Uterus (tissue), 3 donors: ENCODE measurements at regions not wholly inside any gene's neighbourhood (a gene's known extent, or its start where the extent isn't known, plus 50 kb on each side); places are given as distances from the start of the nearest gene placed in this dataset.
"Not testable (repeated sequence)": the region's sequence is repeated elsewhere in the genome, so short reads cannot be mapped to it uniquely, and the experiment has no call there.

ENCODE experiments used
- DNase-seq, 2 donors: peaks; one replicate each; pipeline ENCODE4 v3.0.0-alpha.2; 2019 to 2020
- H3K27ac ChIP-seq, 2 donors: fragments of 200-600 bp; sonication (generic); 1 replicate in 1 of 2; 2 replicates in 1 of 2; pipeline ENCODE4 v1.5.1; 2016 to 2018
- H3K27me3 ChIP-seq, 2 donors: fragments of 200-600 bp; sonication (generic); one replicate each; pipeline ENCODE4 v1.5.1; 2018 to 2019; ENCODE audit warnings: control low read depth in 1 of 2
- H3K36me3 ChIP-seq, 2 donors: fragments of 200-600 bp; sonication (generic); one replicate each; pipeline ENCODE4 v1.5.1; 2019; ENCODE audit warnings: control low read depth in 1 of 2
- H3K4me1 ChIP-seq, 2 donors: fragments of 200-600 bp; sonication (generic); one replicate each; pipeline ENCODE4 v1.5.1; 2018 to 2019; ENCODE audit warnings: control low read depth in 1 of 2
- H3K4me3 ChIP-seq, 2 donors: fragments of 200-600 bp; sonication (generic); 1 replicate in 1 of 2; 2 replicates in 1 of 2; pipeline ENCODE4 v1.5.1; 2018 to 2019; ENCODE audit warnings: mild to moderate bottlenecking in 1 of 2
- H3K9me3 ChIP-seq, 2 donors: fragments of 200-600 bp; sonication (generic); one replicate each; pipeline ENCODE4 v1.5.1; 2019; ENCODE audit warnings: control low read depth in 1 of 2
- CTCF ChIP-seq, 4 experiments: fragments of 200-600 bp in 2 of 4; fragments of 450-650 bp in 2 of 4; sonication (generic) in 2 of 4; IDR thresholded peaks; one replicate each; pipeline ENCODE4 v1.5.1; 2016 to 2019; ENCODE audit warnings: antibody characterized with exemption in 4 of 4, mild to moderate bottlenecking in 2 of 4, moderate library complexity in 1 of 4
- POLR2A ChIP-seq, 2 donors: fragments of 450-650 bp; IDR thresholded peaks; one replicate each; pipeline ENCODE4 v1.6.1; 2016; ENCODE audit warnings: antibody characterized with exemption in 2 of 2, mild to moderate bottlenecking in 1 of 2, moderate library complexity in 1 of 2
- intact Hi-C: fragments of 100-400 bp; cut with DNase I; formaldehyde crosslinking; loops from one replicate; pipeline ENCODE4 v1.15.1; 2023; ENCODE audit warnings: low total_unique reads
- donor health status: DM: yes; HTN: yes; CAD: no.

GRCh38 chr18:66894851-66895250 is 291.0 kb upstream of the CDH19 start:
- TF ChIP-seq POLR2A (IDR thresholded peaks at IDR 0.05) (no peak), CTCF (IDR thresholded peaks at IDR 0.05) (no peak)
- H3K4me3 ChIP-seq: no peak overlapping the region
- no peaks in the 10 kb centered on the region for H3K27me3 ChIP-seq
- intact Hi-C loops: no loop called here
- H3K27ac ChIP-seq: no peak overlapping the region
- no peaks in the 10 kb centered on the region for H3K36me3 ChIP-seq
- H3K4me1 ChIP-seq: no peaks in the 10 kb centered on the region
- no peak for DNase-seq
- no peaks in the 10 kb centered on the region for H3K9me3 ChIP-seq

- intact Hi-C loops, H3K4me1 ChIP-seq, H3K9me3 ChIP-seq: not testable (repeated sequence)
These were observed 288.5 kb upstream of the CDH19 start for GRCh38 chr18:66892388-66892787.

GRCh38 chr18:66874812-66875474 is 271.1 kb upstream of the CDH19 start:
- Histone ChIP-seq H3K4me3 (no peak overlapping the region), H3K4me1 (no peaks in the 10 kb centered on the region), H3K27me3 (no peaks in the 10 kb centered on the region), H3K36me3 (no peaks in the 10 kb centered on the region), H3K27ac (no peak overlapping the region), H3K9me3 (no peaks in the 10 kb centered on the region)
- no peak for DNase-seq
- intact Hi-C loops: no loop called here
- TF ChIP-seq CTCF (IDR thresholded peaks at IDR 0.05): no peak

More at GRCh38 chr18:66892388-66892787, 288.5 kb upstream of the CDH19 start:
- H3K36me3 ChIP-seq, H3K27ac ChIP-seq, H3K27me3 ChIP-seq, DNase-seq, H3K4me3 ChIP-seq: not testable (repeated sequence)

- TF ChIP-seq CTCF (IDR thresholded peaks at IDR 0.05) (no peak), POLR2A (IDR thresholded peaks at IDR 0.05) (no peak)
- Histone ChIP-seq H3K9me3 (no peaks in the 10 kb centered on the region), H3K4me3 (no peak overlapping the region), H3K27ac (no peak overlapping the region), H3K4me1 (no peaks in the 10 kb centered on the region), H3K27me3 (no peaks in the 10 kb centered on the region), H3K36me3 (no peaks in the 10 kb centered on the region)
- no peak for DNase-seq
- intact Hi-C loops: no loop called here
These were observed 270.5 kb upstream of the CDH19 start for GRCh38 chr18:66874375-66874774.

- no peaks in the 10 kb centered on the region for H3K4me1 ChIP-seq
- DNase-seq: no peak
These were observed 270.0 kb upstream of the CDH19 start for GRCh38 chr18:66873899-66874298.

More at GRCh38 chr18:66873899-66874298, 270.0 kb upstream of the CDH19 start:
- intact Hi-C loops: no loop called here
- TF ChIP-seq POLR2A (IDR thresholded peaks at IDR 0.05) (no peak), CTCF (IDR thresholded peaks at IDR 0.05) (no peak)
- no peaks in the 10 kb centered on the region for H3K27me3 ChIP-seq
- H3K9me3 ChIP-seq: no peaks in the 10 kb centered on the region
- H3K27ac ChIP-seq: no peak overlapping the region
- H3K4me3 ChIP-seq: no peak overlapping the region
- no peaks in the 10 kb centered on the region for H3K36me3 ChIP-seq
